GM12878 (cell line): ENCODE measurements at regions not wholly inside any gene's neighbourhood (a gene's known extent, or its start where the extent isn't known, plus 50 kb on each side); places are given as distances from the start of the nearest gene placed in this dataset.

Experiments used
- ATAC-seq: fragments of 200-7000 bp; cut with Tn5 transposase; 3 replicates; pipeline ENCODE4 v1.9.1; 2020; ENCODE audit warnings: mild to moderate bottlenecking, moderate library complexity
- BruUV-seq: library from RNA; stranded (reverse); fragments of 400-500 nt; replicated peaks from 2 replicates; lab custom pipeline; 2021; lab: Mats Ljungman, UMichigan
- CTCF ChIA-PET: fragments of 300-600 bp; sonication (Branson Sonifier 250); formaldehyde crosslinking; extraction: SDS; loops from one replicate; lab custom pipeline; 2021; ENCODE audit warnings: inconsistent platforms; lab: Yijun Ruan, JAX
- POLR2A ChIA-PET: fragments of 350-600 bp; formaldehyde crosslinking; extraction: SDS; loops from one replicate; lab custom pipeline; 2021; ENCODE audit warnings: inconsistent platforms; lab: Charles Lee
- RAD21 ChIA-PET: fragments of 300-600 bp; sonication (Branson Sonifier 250); formaldehyde crosslinking; loops from one replicate; lab custom pipeline; 2023; ENCODE audit warnings: antibody characterized with exemption; ENCODE audit not compliant: unreplicated experiment; lab: Charles Lee
- SMC1A ChIA-PET: fragments of 300-600 bp; sonication (Branson Sonifier 250); formaldehyde crosslinking; loops from one replicate; lab custom pipeline; 2023; ENCODE audit not compliant: unreplicated experiment, uncharacterized antibody; lab: Charles Lee
- DNase-seq: peaks from one replicate; pipeline ENCODE4 v3.0.0-alpha.2; 2011; ENCODE audit warnings: low read depth, low spot score
- FAIRE-seq: peaks from 3 replicates; lab custom pipeline; 2011; peaks lifted over from hg19 to GRCh38; lab: Jason Lieb, UNC
- H2AFZ ChIP-seq: 2 replicates; pipeline ENCODE4 v1.6.0; 2011; ENCODE audit warnings: low read depth, low read length, control low read depth; ENCODE audit not compliant: control insufficient read depth
- H3K27ac ChIP-seq: 2 replicates; pipeline ENCODE4 v1.5.1; 2011; ENCODE audit warnings: control low read depth; ENCODE audit not compliant: control insufficient read depth, insufficient read depth
- H3K27me3 ChIP-seq, 2 experiments: replicated peaks in 1 of 2; 2 replicates each; pipeline versions ENCODE4 v1.6.0 to v1.6.1; 2011; ENCODE audit warnings: low read length in 1 of 2; ENCODE audit not compliant: control insufficient read depth in 2 of 2, insufficient read depth in 2 of 2
- H3K36me3 ChIP-seq, 2 experiments: 2 replicates each; pipeline ENCODE4 v1.5.1; 2011; ENCODE audit warnings: low read length in 1 of 2; ENCODE audit not compliant: control insufficient read depth in 2 of 2, insufficient read depth in 2 of 2
- H3K4me1 ChIP-seq: 2 replicates; pipeline ENCODE4 v1.6.1; 2011; ENCODE audit warnings: mild to moderate bottlenecking, low read length, moderate library complexity, mixed read lengths; ENCODE audit not compliant: control insufficient read depth, insufficient read depth
- H3K4me2 ChIP-seq: 2 replicates; pipeline ENCODE4 v1.6.0; 2011; ENCODE audit warnings: control low read depth; ENCODE audit not compliant: control insufficient read depth, insufficient read depth
- H3K4me3 ChIP-seq: fragments of 200-600 bp; sonication (generic); 2 replicates; pipeline ENCODE4 v1.5.1; 2016
- H3K79me2 ChIP-seq: 2 replicates; pipeline ENCODE4 v1.6.0; 2011; ENCODE audit warnings: low read length; ENCODE audit not compliant: control insufficient read depth, insufficient read depth
- H3K9ac ChIP-seq: 2 replicates; pipeline ENCODE4 v1.8.0; 2011; ENCODE audit warnings: low read length, control low read depth, mixed read lengths; ENCODE audit not compliant: control insufficient read depth, insufficient read depth
- H3K9me3 ChIP-seq: replicated peaks from 3 replicates; pipeline ENCODE4 v1.5.1; 2011; ENCODE audit warnings: mild to moderate bottlenecking, low read length; ENCODE audit not compliant: control insufficient read depth, insufficient read depth
- H4K20me1 ChIP-seq: 2 replicates; pipeline ENCODE4 v1.6.0; 2011; ENCODE audit not compliant: control insufficient read depth, insufficient read depth
- CBX5 ChIP-seq: sonication (generic); IDR thresholded peaks from 2 replicates; pipeline ENCODE4 v1.6.1; 2016; ENCODE audit warnings: low read depth, moderate library complexity, mild to moderate bottlenecking, inconsistent platforms
- DPF2 ChIP-seq: fragments of 450-650 bp; IDR thresholded peaks from 2 replicates; pipeline ENCODE4 v1.6.1; 2017; ENCODE audit warnings: mild to moderate bottlenecking
- HDGF ChIP-seq: fragments of 450-650 bp; IDR thresholded peaks from 2 replicates; pipeline ENCODE4 v1.6.1; 2016; ENCODE audit warnings: antibody characterized with exemption
- KDM1A ChIP-seq: fragments of 200-600 bp; sonication (generic); IDR thresholded peaks from 2 replicates; pipeline ENCODE4 v1.6.1; 2016; ENCODE audit warnings: borderline replicate concordance
- KLF5 ChIP-seq: fragments of 450-650 bp; IDR thresholded peaks from 2 replicates; pipeline ENCODE4 v1.6.1; 2014; ENCODE audit warnings: mild to moderate bottlenecking; ENCODE audit not compliant: partially characterized antibody
- MEF2A ChIP-seq: IDR thresholded peaks from 2 replicates; pipeline ENCODE4 v1.6.1; 2011; ENCODE audit warnings: low read depth, mild to moderate bottlenecking, low read length, moderate library complexity; ENCODE audit not compliant: insufficient read depth
- MYC ChIP-seq: IDR thresholded peaks from 2 replicates; pipeline ENCODE4 v1.6.1; 2011; ENCODE audit warnings: mild to moderate bottlenecking, low read length, moderate library complexity, inconsistent platforms; ENCODE audit not compliant: insufficient read depth, insufficient replicate concordance, insufficient read length, severe bottlenecking
- NFIC ChIP-seq: IDR thresholded peaks from 2 replicates; pipeline ENCODE4 v1.6.1; 2012; ENCODE audit warnings: low read depth, mild to moderate bottlenecking, inconsistent platforms, low read length, moderate library complexity
- NRF1 ChIP-seq: conservative IDR thresholded peaks from 2 replicates; pipeline ENCODE4 v1.6.1; 2011; ENCODE audit warnings: mild to moderate bottlenecking, low read depth, low read length, improper control_type of control experiment
- RAD51 ChIP-seq: fragments of 450-650 bp; IDR thresholded peaks from 2 replicates; pipeline ENCODE4 v1.6.1; 2016; ENCODE audit warnings: moderate library complexity, mild to moderate bottlenecking, inconsistent platforms
- RB1 ChIP-seq: fragments of 450-650 bp; formaldehyde crosslinking; IDR thresholded peaks from 2 replicates; pipeline ENCODE4 v1.6.1; 2017; ENCODE audit warnings: mild to moderate bottlenecking, borderline replicate concordance
- SMAD1 ChIP-seq: fragments of 450-650 bp; IDR thresholded peaks from 2 replicates; pipeline ENCODE4 v1.6.1; 2018; ENCODE audit warnings: mild to moderate bottlenecking, low read depth; ENCODE audit not compliant: partially characterized antibody
- SMC3 ChIP-seq: IDR thresholded peaks from 2 replicates; pipeline ENCODE4 v1.6.1; 2011; ENCODE audit warnings: low read length, improper control_type of control experiment, borderline replicate concordance
- SREBF1 ChIP-seq: IDR thresholded peaks from 2 replicates; pipeline ENCODE4 v1.6.1; 2012; ENCODE audit warnings: mild to moderate bottlenecking, low read length
- SRF ChIP-seq, 2 experiments: IDR thresholded peaks; 2 replicates each; pipeline ENCODE4 v1.6.1; 2011; ENCODE audit warnings: low read depth in 2 of 2, low read length in 2 of 2, mild to moderate bottlenecking in 1 of 2, moderate library complexity in 1 of 2
- ZNF274 ChIP-seq: IDR thresholded peaks from one replicate; pipeline ENCODE4 v1.8.0; 2011; ENCODE audit not compliant: insufficient read length, insufficient read depth
- ZNF384 ChIP-seq: IDR thresholded peaks from 2 replicates; pipeline ENCODE4 v1.6.1; 2012; ENCODE audit warnings: low read depth, mild to moderate bottlenecking, low read length, improper control_type of control experiment, borderline replicate concordance
- WGBS: methylation state at CpG from one replicate; pipeline ENCODE4 v1.1.6; 2016; ENCODE audit warnings: low lambda C conversion rate; ENCODE audit not compliant: insufficient replicate concordance, insufficient coverage; ENCODE audit errors: missing lambda C conversion rate; 5-methylcytosine and 5-hydroxymethylcytosine counted together
- in situ Hi-C: fragments of 300-500 bp; cut with MboI; formaldehyde crosslinking; loops from 9 replicates; pipeline ENCODE4 v1.14.3; 2018; ENCODE audit warnings: mixed read lengths
- intact Hi-C: fragments of 100-400 bp; cut with micrococcal nuclease; formaldehyde crosslinking; loops from one replicate; pipeline ENCODE4 v1.14.2; 2022; ENCODE audit not compliant: unreplicated experiment
- TF ChIP-seq, protein P1 (sequence below): fragments of 450-650 bp; IDR thresholded peaks from 2 replicates; pipeline ENCODE4 v1.6.1; 2017; ENCODE audit warnings: low read depth, mild to moderate bottlenecking, moderate library complexity
- TF ChIP-seq, protein P2 (sequence below): fragments of 450-650 bp; IDR thresholded peaks from 2 replicates; pipeline ENCODE4 v1.6.1; 2016; ENCODE audit warnings: mild to moderate bottlenecking

DNA sequence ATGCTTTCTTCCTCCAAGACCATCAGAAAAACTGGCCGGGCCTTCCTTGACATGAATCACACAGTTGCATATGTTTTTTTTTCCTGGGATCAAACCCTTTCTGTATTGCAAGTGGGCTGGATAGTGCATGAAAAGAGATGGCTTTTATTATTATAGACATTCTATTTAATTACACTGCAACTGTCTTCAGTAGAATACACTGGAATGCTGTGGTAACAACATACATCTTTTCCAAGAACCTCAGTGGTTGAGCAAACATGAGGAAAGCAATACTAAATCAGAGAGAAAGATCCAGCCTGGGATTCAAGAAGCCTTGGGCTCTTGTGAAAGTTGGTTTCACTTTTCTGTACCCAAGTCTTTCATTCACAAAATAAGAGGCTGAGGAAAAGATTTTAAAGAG is 193.0 kb downstream of the DMAC1 start:
- intact Hi-C loops (no loop called here), in situ Hi-C loops (no loop called here)
- ChIA-PET POLR2A (no interaction called here), RAD21 (no interaction called here), CTCF (no interaction called here), SMC1A (no interaction called here)
- DNase-seq (no peak), FAIRE-seq (no peak), ATAC-seq (no peak)
- no peaks in the 10 kb centered on the region for H3K27me3 ChIP-seq
- H3K9ac ChIP-seq: no peak overlapping the region
- no peak overlapping the region for H3K4me2 ChIP-seq
- WGBS: 69% methylated on average over 1 of the region's 1 CpG
- no peak overlapping the region for H3K4me3 ChIP-seq
- no peaks in the 10 kb centered on the region for H3K4me1 ChIP-seq
- H4K20me1 ChIP-seq: no peaks in the 10 kb centered on the region
- no peaks in the 10 kb centered on the region for H3K36me3 ChIP-seq
- H2AFZ ChIP-seq: no peak overlapping the region
- TF ChIP-seq SMAD1 (no peak), DPF2 (no peak), NRF1 (no peak), KLF5 (no peak), ZNF384 (no peak), NFIC (no peak), SMC3 (no peak), SREBF1 (no peak), ZNF274 (no peak), HDGF (no peak)
- H3K27ac ChIP-seq: no peak overlapping the region
- no peaks in the 10 kb centered on the region for H3K79me2 ChIP-seq
- H3K9me3 ChIP-seq: no peaks in the 10 kb centered on the region
- no TSS peak for BruUV-seq

DNA sequence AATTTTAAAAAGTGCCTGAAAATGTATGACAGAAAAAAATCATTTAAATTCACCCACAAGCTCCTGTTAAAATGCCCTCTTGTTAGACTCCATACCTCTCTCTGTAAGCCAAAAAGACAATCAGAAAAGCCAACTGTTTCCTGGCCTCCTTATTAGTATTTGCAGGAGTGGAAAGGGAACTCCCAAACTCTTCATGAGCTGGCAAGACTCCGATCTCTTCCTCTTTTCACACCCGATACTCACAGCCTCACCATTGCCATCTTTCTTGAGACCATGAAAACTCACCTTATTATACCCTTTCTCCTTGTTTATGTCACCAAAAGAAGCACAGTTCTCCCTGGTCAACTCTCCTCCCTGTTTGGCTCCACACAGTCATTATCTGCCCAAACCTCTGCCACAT is 197.8 kb downstream of the DMAC1 start:
- FAIRE-seq: no peak
- no peaks in the 10 kb centered on the region for H3K27me3 ChIP-seq
- ChIA-PET POLR2A (interaction anchor here (0.6 kb wide), 1 partner anchor 62 kb away, joined by 3 read pairs; no protein-coding TSS in a partner anchor), CTCF (no interaction called here), RAD21 (no interaction called here), SMC1A (no interaction called here)
- BruUV-seq: no TSS peak
- WGBS: 25% methylated on average over 2 of the region's 2 CpGs
- H3K9ac ChIP-seq: no peak overlapping the region
- ATAC-seq: no peak
- no peaks in the 10 kb centered on the region for H3K4me1 ChIP-seq
- H3K36me3 ChIP-seq: no peaks in the 10 kb centered on the region
- H3K27ac ChIP-seq: no peak overlapping the region
- TF ChIP-seq, protein P1, sequence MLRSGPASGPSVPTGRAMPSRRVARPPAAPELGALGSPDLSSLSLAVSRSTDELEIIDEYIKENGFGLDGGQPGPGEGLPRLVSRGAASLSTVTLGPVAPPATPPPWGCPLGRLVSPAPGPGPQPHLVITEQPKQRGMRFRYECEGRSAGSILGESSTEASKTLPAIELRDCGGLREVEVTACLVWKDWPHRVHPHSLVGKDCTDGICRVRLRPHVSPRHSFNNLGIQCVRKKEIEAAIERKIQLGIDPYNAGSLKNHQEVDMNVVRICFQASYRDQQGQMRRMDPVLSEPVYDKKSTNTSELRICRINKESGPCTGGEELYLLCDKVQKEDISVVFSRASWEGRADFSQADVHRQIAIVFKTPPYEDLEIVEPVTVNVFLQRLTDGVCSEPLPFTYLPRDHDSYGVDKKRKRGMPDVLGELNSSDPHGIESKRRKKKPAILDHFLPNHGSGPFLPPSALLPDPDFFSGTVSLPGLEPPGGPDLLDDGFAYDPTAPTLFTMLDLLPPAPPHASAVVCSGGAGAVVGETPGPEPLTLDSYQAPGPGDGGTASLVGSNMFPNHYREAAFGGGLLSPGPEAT: no peak
- no peak for TF ChIP-seq RB1
- no peak for TF ChIP-seq CBX5
- no peak for TF ChIP-seq SRF (IDR thresholded peaks at IDR 0.05; ENCODE audit: low read depth in 2 of 2, low read length in 2 of 2)
- no peak for TF ChIP-seq KDM1A
- TF ChIP-seq MEF2A: no peak
- TF ChIP-seq MYC: no peak
- TF ChIP-seq, protein P2, sequence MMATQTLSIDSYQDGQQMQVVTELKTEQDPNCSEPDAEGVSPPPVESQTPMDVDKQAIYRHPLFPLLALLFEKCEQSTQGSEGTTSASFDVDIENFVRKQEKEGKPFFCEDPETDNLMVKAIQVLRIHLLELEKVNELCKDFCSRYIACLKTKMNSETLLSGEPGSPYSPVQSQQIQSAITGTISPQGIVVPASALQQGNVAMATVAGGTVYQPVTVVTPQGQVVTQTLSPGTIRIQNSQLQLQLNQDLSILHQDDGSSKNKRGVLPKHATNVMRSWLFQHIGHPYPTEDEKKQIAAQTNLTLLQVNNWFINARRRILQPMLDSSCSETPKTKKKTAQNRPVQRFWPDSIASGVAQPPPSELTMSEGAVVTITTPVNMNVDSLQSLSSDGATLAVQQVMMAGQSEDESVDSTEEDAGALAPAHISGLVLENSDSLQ: no peak
- TF ChIP-seq RAD51: no peak
- no peaks in the 10 kb centered on the region for H3K9me3 ChIP-seq
- in situ Hi-C loops: no loop called here
- H3K4me2 ChIP-seq: no peak overlapping the region
- no peaks in the 10 kb centered on the region for H4K20me1 ChIP-seq
- H3K79me2 ChIP-seq: no peaks in the 10 kb centered on the region
- intact Hi-C loops: no loop called here
- H2AFZ ChIP-seq: no peak overlapping the region
- no peak for DNase-seq
- H3K4me3 ChIP-seq: no peak overlapping the region
